K562 (cell line): ENCODE measurements at regions not wholly inside any gene's neighbourhood (a gene's known extent, or its start where the extent isn't known, plus 50 kb on each side); places are given as distances from the start of the nearest gene placed in this dataset.

Source experiments
- ATAC-seq: fragments of 200-7000 bp; cut with Tn5 transposase; 3 replicates; pipeline ENCODE4 v1.9.1; 2020; ENCODE audit warnings: moderate library complexity
- BruUV-seq: library from RNA; stranded (reverse); fragments of 400-500 nt; replicated peaks from 2 replicates; lab custom pipeline; 2021; lab: Mats Ljungman, UMichigan
- CTCF ChIA-PET: fragments of 300-600 bp; formaldehyde crosslinking; extraction: SDS; loops from one replicate; lab custom pipeline; 2021; ENCODE audit warnings: low intra/inter-chr PET ratio; lab: Yijun Ruan, JAX
- POLR2A ChIA-PET: fragments of 300-600, 350-650 bp; sonication (Branson Sonifier 250); formaldehyde crosslinking; extraction: SDS; loops from one replicate; lab custom pipeline; 2021; ENCODE audit warnings: antibody characterized with exemption, inconsistent platforms; lab: Yijun Ruan, JAX
- DNase-seq, 4 experiments: peaks; one replicate each; pipeline versions ENCODE4 v3.0.0 to v3.0.0-alpha.2; 2011 to 2018; ENCODE audit warnings: low spot score in 3 of 4, mixed read lengths in 3 of 4; ENCODE audit errors: extremely low read depth in 1 of 4
- FAIRE-seq: peaks from 2 replicates; lab custom pipeline; 2011; peaks lifted over from hg19 to GRCh38; lab: Jason Lieb, UNC
- H2AFZ ChIP-seq: 2 replicates; pipeline ENCODE4 v1.6.0; 2011; ENCODE audit warnings: low read depth, low read length, control low read depth, inconsistent platforms
- H3K27ac ChIP-seq: fragments of 200-600 bp; 3 replicates; pipeline ENCODE4 v1.8.0; 2011; ENCODE audit warnings: low read depth, mild to moderate bottlenecking, control low read depth, inconsistent platforms, low read length, moderate library complexity, mixed read lengths; ENCODE audit errors: extremely low read depth
- H3K27me3 ChIP-seq, 2 experiments: fragments of 300-600 bp in 1 of 2; 2 replicates in 1 of 2; 3 replicates in 1 of 2; pipeline versions ENCODE4 v1.6.0 to v1.8.0; 2011; ENCODE audit warnings: inconsistent platforms in 2 of 2, low read length in 2 of 2, mild to moderate bottlenecking in 1 of 2, mixed read lengths in 1 of 2, moderate library complexity in 1 of 2; ENCODE audit not compliant: control insufficient read depth in 2 of 2, insufficient read depth in 2 of 2
- H3K36me3 ChIP-seq: fragments of 300-600 bp; 3 replicates; pipeline ENCODE4 v1.8.0; 2011; ENCODE audit warnings: mild to moderate bottlenecking, low read length, inconsistent platforms; ENCODE audit not compliant: control insufficient read depth, insufficient read depth
- H3K4me1 ChIP-seq, 2 experiments: fragments of 200-600 bp in 1 of 2; replicated peaks in 1 of 2; 2 replicates in 1 of 2; 3 replicates in 1 of 2; pipeline versions ENCODE4 v1.5.1 to v1.8.0; 2011; ENCODE audit warnings: inconsistent platforms in 2 of 2, low read length in 2 of 2, mild to moderate bottlenecking in 1 of 2, mixed read lengths in 1 of 2, moderate library complexity in 1 of 2; ENCODE audit not compliant: control insufficient read depth in 2 of 2, insufficient read depth in 2 of 2
- H3K4me2 ChIP-seq: 2 replicates; pipeline ENCODE4 v1.6.1; 2011; ENCODE audit warnings: low read length, control low read depth, inconsistent platforms, mixed read lengths; ENCODE audit not compliant: insufficient read depth
- H3K4me3 ChIP-seq: fragments of 200-600 bp; sonication (generic), shearing (Covaris generic); 2 replicates; pipeline ENCODE4 v1.5.1; 2016; ENCODE audit warnings: control low read depth, inconsistent platforms
- H3K79me2 ChIP-seq: fragments of 200-600 bp; 3 replicates; pipeline ENCODE4 v1.8.0; 2011; ENCODE audit warnings: low read length, inconsistent platforms; ENCODE audit not compliant: control insufficient read depth, insufficient read depth
- H3K9ac ChIP-seq, 2 experiments: 2 replicates each; pipeline versions ENCODE4 v1.6.0 to v1.6.1; 2011; ENCODE audit warnings: low read depth in 2 of 2, low read length in 2 of 2, control low read depth in 1 of 2, inconsistent platforms in 1 of 2, mild to moderate bottlenecking in 1 of 2, mixed read lengths in 1 of 2; ENCODE audit not compliant: insufficient read depth in 1 of 2
- H3K9me1 ChIP-seq: one replicate; pipeline ENCODE4 v1.6.0; 2011; ENCODE audit warnings: inconsistent platforms, mild to moderate bottlenecking, low read length, moderate library complexity; ENCODE audit not compliant: control insufficient read depth, insufficient read depth
- H3K9me3 ChIP-seq: replicated peaks from 2 replicates; pipeline ENCODE4 v1.5.1; 2011; ENCODE audit warnings: low read depth, low read length, inconsistent platforms; ENCODE audit not compliant: control insufficient read depth, insufficient read depth
- H4K20me1 ChIP-seq: replicated peaks from 2 replicates; pipeline ENCODE4 v1.6.1; 2011; ENCODE audit warnings: low read length, inconsistent platforms, mixed read lengths; ENCODE audit not compliant: control insufficient read depth, insufficient read depth
- ARNT ChIP-seq, 2 experiments: fragments of 450-650 bp; IDR thresholded peaks; 2 replicates each; pipeline ENCODE4 v1.6.1; 2016; ENCODE audit warnings: mild to moderate bottlenecking in 1 of 2
- CBX3 ChIP-seq, 2 experiments: IDR thresholded peaks; 1 replicate in 1 of 2; 2 replicates in 1 of 2; pipeline ENCODE4 v1.6.1; 2012; ENCODE audit warnings: inconsistent platforms in 2 of 2, low read length in 2 of 2, borderline replicate concordance in 1 of 2, control low read depth in 1 of 2
- CBX8 ChIP-seq: fragments of 200-600 bp; sonication (generic); IDR thresholded peaks from 2 replicates; pipeline ENCODE4 v1.6.1; 2012; ENCODE audit warnings: borderline replicate concordance, mixed run types, low read depth, mild to moderate bottlenecking, moderate library complexity, mixed read lengths, low read length, control low read depth, inconsistent platforms; ENCODE audit not compliant: poor library complexity, severe bottlenecking; ENCODE audit errors: extremely low read depth
- CHD4 ChIP-seq: fragments of 200-600 bp; sonication (generic); IDR thresholded peaks from 3 replicates; pipeline ENCODE4 v1.6.1; 2012; ENCODE audit warnings: low read depth, mild to moderate bottlenecking, mixed read lengths, low read length, inconsistent platforms; ENCODE audit not compliant: insufficient read depth, insufficient replicate concordance, poor library complexity, severe bottlenecking
- PYGO2 ChIP-seq: fragments of 450-650 bp; IDR thresholded peaks from 2 replicates; pipeline ENCODE4 v1.6.1; 2016; ENCODE audit warnings: mild to moderate bottlenecking, missing genetic modification characterization, moderate library complexity, missing compliant biosample characterization
- RCOR1 ChIP-seq, 2 experiments: IDR thresholded peaks; 2 replicates each; pipeline ENCODE4 v1.6.1; 2012; ENCODE audit warnings: low read depth in 2 of 2, low read length in 2 of 2, borderline replicate concordance in 1 of 2, improper control_type of control experiment in 1 of 2
- SRSF3 ChIP-seq: fragments of 200-400 bp; formaldehyde crosslinking; IDR thresholded peaks from 2 replicates; pipeline ENCODE4 v1.6.1; 2016; ENCODE audit warnings: mild to moderate bottlenecking, low read length, moderate library complexity; ENCODE audit not compliant: insufficient read depth
- TRIM28 ChIP-seq: fragments of 450-650 bp; IDR thresholded peaks from 2 replicates; pipeline ENCODE4 v1.6.1; 2017
- ZBTB17 ChIP-seq: fragments of 450-650 bp; formaldehyde crosslinking; IDR thresholded peaks from 2 replicates; pipeline ENCODE4 v1.4.0; 2020; ENCODE audit warnings: mild to moderate bottlenecking
- WGBS: fragments of 100-300 bp; shearing (Covaris generic); methylation state at CpG from one replicate; pipeline ENCODE4 v1.1.6; 2016; ENCODE audit warnings: low coverage, mixed read lengths; ENCODE audit not compliant: insufficient coverage; ENCODE audit errors: missing lambda C conversion rate; 5-methylcytosine and 5-hydroxymethylcytosine counted together
- in situ Hi-C: fragments of 300-500 bp; cut with MboI; formaldehyde crosslinking; loops from 4 replicates; pipeline ENCODE4 v1.15.0; 2018; ENCODE audit warnings: inconsistent platforms, mixed read lengths
- intact Hi-C: fragments of 100-400 bp; cut with micrococcal nuclease; formaldehyde crosslinking; loops from 2 replicates; pipeline ENCODE4 v1.14.2; 2022
- TF ChIP-seq, protein P1 (sequence below): fragments of 450-650 bp; formaldehyde crosslinking; IDR thresholded peaks from 2 replicates; pipeline ENCODE4 v1.4.0; 2020; ENCODE audit warnings: mild to moderate bottlenecking, moderate library complexity
- TF ChIP-seq, protein P2 (sequence below), 2 experiments: fragments of 450-650 bp in 1 of 2; IDR thresholded peaks; 2 replicates each; pipeline ENCODE4 v1.6.1; 2011 to 2017; ENCODE audit warnings: low read depth in 2 of 2, antibody characterized with exemption in 1 of 2, borderline replicate concordance in 1 of 2, low read length in 1 of 2, mild to moderate bottlenecking in 1 of 2, mixed read lengths in 1 of 2; ENCODE audit not compliant: control insufficient read depth in 1 of 2
- TF ChIP-seq, protein P3 (sequence below): conservative IDR thresholded peaks from 2 replicates; pipeline ENCODE4 v1.6.1; 2011; ENCODE audit warnings: low read depth, mild to moderate bottlenecking, low read length; ENCODE audit not compliant: control insufficient read depth
- TF ChIP-seq, protein P4 (sequence below): IDR thresholded peaks from 2 replicates; pipeline ENCODE4 v1.6.1; 2014; ENCODE audit warnings: antibody characterized with exemption

DNA sequence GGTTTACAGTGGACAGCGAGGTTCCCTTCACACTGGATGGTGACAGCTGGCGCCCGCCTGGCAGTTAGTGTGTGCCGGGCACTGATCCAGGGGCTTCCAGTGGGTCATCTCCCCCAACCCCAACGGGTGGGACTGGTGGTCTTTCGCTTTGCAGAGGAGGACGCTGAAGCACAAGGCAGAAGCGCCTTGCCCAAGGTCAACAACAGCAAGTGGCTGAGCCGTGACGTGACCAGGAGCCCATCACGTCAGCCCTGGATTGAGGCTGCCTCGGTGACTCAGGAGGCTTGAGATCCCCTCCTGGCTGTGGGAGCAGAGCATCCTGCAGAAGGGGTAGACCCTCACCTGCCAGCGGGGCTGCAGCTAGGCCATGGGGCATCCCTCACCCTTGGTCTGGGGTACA, 215.3 kb downstream of the RBFOX3 start (continued):
- TF ChIP-seq, protein P1, sequence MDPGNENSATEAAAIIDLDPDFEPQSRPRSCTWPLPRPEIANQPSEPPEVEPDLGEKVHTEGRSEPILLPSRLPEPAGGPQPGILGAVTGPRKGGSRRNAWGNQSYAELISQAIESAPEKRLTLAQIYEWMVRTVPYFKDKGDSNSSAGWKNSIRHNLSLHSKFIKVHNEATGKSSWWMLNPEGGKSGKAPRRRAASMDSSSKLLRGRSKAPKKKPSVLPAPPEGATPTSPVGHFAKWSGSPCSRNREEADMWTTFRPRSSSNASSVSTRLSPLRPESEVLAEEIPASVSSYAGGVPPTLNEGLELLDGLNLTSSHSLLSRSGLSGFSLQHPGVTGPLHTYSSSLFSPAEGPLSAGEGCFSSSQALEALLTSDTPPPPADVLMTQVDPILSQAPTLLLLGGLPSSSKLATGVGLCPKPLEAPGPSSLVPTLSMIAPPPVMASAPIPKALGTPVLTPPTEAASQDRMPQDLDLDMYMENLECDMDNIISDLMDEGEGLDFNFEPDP (CRISPR knock-in tag), result no peak
- TF ChIP-seq, protein P2, sequence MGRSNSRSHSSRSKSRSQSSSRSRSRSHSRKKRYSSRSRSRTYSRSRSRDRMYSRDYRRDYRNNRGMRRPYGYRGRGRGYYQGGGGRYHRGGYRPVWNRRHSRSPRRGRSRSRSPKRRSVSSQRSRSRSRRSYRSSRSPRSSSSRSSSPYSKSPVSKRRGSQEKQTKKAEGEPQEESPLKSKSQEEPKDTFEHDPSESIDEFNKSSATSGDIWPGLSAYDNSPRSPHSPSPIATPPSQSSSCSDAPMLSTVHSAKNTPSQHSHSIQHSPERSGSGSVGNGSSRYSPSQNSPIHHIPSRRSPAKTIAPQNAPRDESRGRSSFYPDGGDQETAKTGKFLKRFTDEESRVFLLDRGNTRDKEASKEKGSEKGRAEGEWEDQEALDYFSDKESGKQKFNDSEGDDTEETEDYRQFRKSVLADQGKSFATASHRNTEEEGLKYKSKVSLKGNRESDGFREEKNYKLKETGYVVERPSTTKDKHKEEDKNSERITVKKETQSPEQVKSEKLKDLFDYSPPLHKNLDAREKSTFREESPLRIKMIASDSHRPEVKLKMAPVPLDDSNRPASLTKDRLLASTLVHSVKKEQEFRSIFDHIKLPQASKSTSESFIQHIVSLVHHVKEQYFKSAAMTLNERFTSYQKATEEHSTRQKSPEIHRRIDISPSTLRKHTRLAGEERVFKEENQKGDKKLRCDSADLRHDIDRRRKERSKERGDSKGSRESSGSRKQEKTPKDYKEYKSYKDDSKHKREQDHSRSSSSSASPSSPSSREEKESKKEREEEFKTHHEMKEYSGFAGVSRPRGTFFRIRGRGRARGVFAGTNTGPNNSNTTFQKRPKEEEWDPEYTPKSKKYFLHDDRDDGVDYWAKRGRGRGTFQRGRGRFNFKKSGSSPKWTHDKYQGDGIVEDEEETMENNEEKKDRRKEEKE (IDR thresholded peaks at IDR 0.05; ENCODE audit: borderline replicate concordance in 1 of 2, control insufficient read depth in 1 of 2, low read depth in 2 of 2, low read length in 1 of 2), result no peak
- TF ChIP-seq CBX3 (IDR thresholded peaks at IDR 0.05; ENCODE audit: borderline replicate concordance in 1 of 2, low read length in 2 of 2) (no peak), RCOR1 (IDR thresholded peaks at IDR 0.05; ENCODE audit: borderline replicate concordance in 1 of 2, low read depth in 2 of 2, low read length in 2 of 2) (no peak)

DNA sequence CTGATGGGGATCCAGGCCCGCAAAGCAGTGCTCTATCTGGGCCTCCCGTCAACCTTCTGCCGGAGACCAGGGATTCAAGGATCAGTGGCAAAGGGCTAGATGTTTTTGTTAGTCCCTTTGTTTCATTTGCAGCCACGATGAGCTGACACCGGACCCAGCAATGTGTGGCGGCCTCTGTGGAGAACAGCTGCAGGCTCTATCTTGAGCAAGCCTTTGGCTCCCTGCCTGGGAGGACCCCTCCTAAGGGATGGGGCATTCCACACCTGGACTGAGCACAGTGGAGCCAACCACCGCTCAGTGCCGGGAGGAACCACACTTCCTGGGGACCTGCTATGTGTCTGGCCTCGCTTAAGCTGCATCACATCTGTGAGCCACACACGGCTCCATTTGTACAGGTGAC, 215.8 kb downstream of the RBFOX3 start:
- 1% methylated on average over 10 of the region's 10 CpGs for WGBS
- TF ChIP-seq TRIM28 (no peak), CBX8 (no peak), ZBTB17 (CRISPR knock-in tag) (no peak), PYGO2 (no peak), SRSF3 (no peak), ARNT (IDR thresholded peaks at IDR 0.05) (no peak), CHD4 (no peak)
- TF ChIP-seq, protein P3, sequence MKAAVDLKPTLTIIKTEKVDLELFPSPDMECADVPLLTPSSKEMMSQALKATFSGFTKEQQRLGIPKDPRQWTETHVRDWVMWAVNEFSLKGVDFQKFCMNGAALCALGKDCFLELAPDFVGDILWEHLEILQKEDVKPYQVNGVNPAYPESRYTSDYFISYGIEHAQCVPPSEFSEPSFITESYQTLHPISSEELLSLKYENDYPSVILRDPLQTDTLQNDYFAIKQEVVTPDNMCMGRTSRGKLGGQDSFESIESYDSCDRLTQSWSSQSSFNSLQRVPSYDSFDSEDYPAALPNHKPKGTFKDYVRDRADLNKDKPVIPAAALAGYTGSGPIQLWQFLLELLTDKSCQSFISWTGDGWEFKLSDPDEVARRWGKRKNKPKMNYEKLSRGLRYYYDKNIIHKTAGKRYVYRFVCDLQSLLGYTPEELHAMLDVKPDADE, result no peak
- TF ChIP-seq, protein P4, sequence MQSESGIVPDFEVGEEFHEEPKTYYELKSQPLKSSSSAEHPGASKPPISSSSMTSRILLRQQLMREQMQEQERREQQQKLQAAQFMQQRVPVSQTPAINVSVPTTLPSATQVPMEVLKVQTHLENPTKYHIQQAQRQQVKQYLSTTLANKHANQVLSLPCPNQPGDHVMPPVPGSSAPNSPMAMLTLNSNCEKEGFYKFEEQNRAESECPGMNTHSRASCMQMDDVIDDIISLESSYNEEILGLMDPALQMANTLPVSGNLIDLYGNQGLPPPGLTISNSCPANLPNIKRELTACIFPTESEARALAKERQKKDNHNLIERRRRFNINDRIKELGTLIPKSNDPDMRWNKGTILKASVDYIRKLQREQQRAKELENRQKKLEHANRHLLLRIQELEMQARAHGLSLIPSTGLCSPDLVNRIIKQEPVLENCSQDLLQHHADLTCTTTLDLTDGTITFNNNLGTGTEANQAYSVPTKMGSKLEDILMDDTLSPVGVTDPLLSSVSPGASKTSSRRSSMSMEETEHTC, result no peak

More for the DNA sequence above, 215.8 kb downstream of the RBFOX3 start:
- Histone ChIP-seq H3K27me3 (peaks cover 22 to 92% of the 10 kb centered on the region in 2 experiments), H3K4me1 (no peaks in the 10 kb centered on the region), H3K36me3 (no peaks in the 10 kb centered on the region), H3K27ac (no peak overlapping the region), H2AFZ (no peak overlapping the region), H3K9ac (no peak overlapping the region), H3K4me3 (no peak overlapping the region), H3K9me3 (peaks cover 3% of the 10 kb centered on the region; the same call in 1 of the 2 replicates), H4K20me1 (peaks cover 30% of the 10 kb centered on the region), H3K79me2 (no peaks in the 10 kb centered on the region), H3K4me2 (no peak overlapping the region), H3K9me1 (peaks cover 4% of the 10 kb centered on the region)
- DNase-seq (no peak), ATAC-seq (no peak), FAIRE-seq (no peak)
- no TSS peak for BruUV-seq
- intact Hi-C loops (no loop called here), in situ Hi-C loops (loop anchor here (25.0 kb wide), 1 partner anchor 333 kb away; the partner anchor contains the start of gene ENGASE)
- ChIA-PET CTCF (no interaction called here), POLR2A (interaction anchor here (0.6 to 1.1 kb wide), 2 partner anchors 8 to 32 kb away, joined by 3 to 4 read pairs; no protein-coding TSS in a partner anchor)
